Body of pancreas (tissue), 4 donors: ENCODE measurements at regions not wholly inside any gene's neighbourhood (a gene's known extent, or its start where the extent isn't known, plus 50 kb on each side); places are given as distances from the start of the nearest gene placed in this dataset.

Experiments
- POLR2A ChIP-seq, 3 donors: fragments of 450-650 bp; IDR thresholded peaks; one replicate each; pipeline ENCODE4 v1.6.1; 2016; ENCODE audit warnings: antibody characterized with exemption in 3 of 3, mild to moderate bottlenecking in 2 of 3
- TF ChIP-seq, protein P1 (sequence below), 7 experiments: fragments of 450-650 bp in 4 of 7; fragments of 200-600 bp in 3 of 7; sonication (generic) in 3 of 7; IDR thresholded peaks; one replicate each; pipeline ENCODE4 v1.5.1; 2016 to 2019; ENCODE audit warnings: antibody characterized with exemption in 7 of 7

DNA sequence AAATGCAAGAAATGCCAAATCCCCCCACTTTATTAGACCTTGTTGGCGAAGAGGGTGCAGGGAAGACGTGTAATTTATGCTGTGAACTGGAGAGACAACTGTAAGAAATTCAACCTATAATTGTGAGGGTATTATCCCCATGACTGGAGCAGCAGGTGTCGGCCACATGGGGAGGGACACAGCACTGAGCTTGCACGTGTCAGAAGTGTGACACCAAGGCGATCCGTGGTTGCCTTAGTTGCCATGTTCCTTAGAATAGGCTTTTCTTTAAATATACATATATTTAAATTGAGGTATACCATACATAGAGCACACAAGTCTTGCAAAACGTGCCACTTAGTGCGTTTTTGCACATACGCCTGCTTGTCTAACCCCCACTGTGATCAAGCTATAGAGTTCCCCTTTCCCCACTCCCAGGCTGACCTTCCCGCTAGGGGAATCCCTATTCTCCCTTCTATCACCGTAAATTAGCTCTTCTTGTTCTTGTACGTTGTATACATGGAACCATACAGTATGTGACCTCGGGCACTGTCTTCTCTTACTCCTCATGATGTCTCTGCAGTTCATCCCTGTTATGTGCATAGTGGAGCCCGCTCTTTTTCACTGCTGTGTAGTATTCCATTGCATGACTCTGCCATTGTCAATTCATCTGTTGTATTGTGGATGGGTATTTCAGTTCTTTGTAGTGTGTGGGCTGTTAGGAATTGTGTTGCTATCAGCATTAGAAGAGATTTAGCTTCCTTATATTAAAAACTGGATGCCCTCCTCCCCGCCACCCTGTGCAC lies 81.6 kb upstream of the PMEPA1 start:
- no peak for TF ChIP-seq POLR2A (IDR thresholded peaks at IDR 0.05)
- TF ChIP-seq, protein P1, sequence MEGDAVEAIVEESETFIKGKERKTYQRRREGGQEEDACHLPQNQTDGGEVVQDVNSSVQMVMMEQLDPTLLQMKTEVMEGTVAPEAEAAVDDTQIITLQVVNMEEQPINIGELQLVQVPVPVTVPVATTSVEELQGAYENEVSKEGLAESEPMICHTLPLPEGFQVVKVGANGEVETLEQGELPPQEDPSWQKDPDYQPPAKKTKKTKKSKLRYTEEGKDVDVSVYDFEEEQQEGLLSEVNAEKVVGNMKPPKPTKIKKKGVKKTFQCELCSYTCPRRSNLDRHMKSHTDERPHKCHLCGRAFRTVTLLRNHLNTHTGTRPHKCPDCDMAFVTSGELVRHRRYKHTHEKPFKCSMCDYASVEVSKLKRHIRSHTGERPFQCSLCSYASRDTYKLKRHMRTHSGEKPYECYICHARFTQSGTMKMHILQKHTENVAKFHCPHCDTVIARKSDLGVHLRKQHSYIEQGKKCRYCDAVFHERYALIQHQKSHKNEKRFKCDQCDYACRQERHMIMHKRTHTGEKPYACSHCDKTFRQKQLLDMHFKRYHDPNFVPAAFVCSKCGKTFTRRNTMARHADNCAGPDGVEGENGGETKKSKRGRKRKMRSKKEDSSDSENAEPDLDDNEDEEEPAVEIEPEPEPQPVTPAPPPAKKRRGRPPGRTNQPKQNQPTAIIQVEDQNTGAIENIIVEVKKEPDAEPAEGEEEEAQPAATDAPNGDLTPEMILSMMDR (IDR thresholded peaks at IDR 0.05) = no peak
